ENCODE measurements at regions not wholly inside any gene's neighbourhood (a gene's known extent, or its start where the extent isn't known, plus 50 kb on each side); places are given as distances from the start of the nearest gene placed in this dataset.

DNA sequence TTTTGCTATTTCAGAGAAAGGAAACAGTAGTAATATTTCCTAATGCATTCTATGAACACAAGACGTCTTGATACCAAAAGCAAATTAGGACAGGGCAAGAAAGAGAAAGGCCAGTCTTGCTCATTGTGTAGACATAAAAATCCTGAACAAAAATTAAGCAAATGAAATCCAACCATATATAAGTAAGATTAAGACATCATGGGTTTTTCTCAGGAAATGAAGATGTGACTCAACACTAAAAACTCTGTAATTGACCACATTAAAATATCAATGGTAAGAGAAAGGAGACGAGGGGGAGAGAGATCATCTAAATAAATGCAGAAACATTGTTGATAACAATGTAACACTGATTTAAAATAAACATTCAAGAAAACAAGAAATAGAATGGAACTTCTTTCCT is 205.4 kb downstream of the SOD2 start:
- TF ChIP-seq, protein P1, sequence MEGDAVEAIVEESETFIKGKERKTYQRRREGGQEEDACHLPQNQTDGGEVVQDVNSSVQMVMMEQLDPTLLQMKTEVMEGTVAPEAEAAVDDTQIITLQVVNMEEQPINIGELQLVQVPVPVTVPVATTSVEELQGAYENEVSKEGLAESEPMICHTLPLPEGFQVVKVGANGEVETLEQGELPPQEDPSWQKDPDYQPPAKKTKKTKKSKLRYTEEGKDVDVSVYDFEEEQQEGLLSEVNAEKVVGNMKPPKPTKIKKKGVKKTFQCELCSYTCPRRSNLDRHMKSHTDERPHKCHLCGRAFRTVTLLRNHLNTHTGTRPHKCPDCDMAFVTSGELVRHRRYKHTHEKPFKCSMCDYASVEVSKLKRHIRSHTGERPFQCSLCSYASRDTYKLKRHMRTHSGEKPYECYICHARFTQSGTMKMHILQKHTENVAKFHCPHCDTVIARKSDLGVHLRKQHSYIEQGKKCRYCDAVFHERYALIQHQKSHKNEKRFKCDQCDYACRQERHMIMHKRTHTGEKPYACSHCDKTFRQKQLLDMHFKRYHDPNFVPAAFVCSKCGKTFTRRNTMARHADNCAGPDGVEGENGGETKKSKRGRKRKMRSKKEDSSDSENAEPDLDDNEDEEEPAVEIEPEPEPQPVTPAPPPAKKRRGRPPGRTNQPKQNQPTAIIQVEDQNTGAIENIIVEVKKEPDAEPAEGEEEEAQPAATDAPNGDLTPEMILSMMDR (IDR thresholded peaks at IDR 0.05; ENCODE audit: low read depth, low read length, poor library complexity, severe bottlenecking): no peak
- TF ChIP-seq EZH2phosphoT487 (IDR thresholded peaks at IDR 0.05; ENCODE audit: borderline replicate concordance, low read length): no peak
